HUES6 (cell line): ENCODE measurements at regions not wholly inside any gene's neighbourhood (a gene's known extent, or its start where the extent isn't known, plus 50 kb on each side); places are given as distances from the start of the nearest gene placed in this dataset.

ENCODE experiments used
- H3K27ac ChIP-seq: 2 replicates; pipeline ENCODE4 v1.7.0; 2013; ENCODE audit warnings: low read depth, mild to moderate bottlenecking, low read length, inconsistent platforms
- H3K27me3 ChIP-seq: 2 replicates; pipeline ENCODE4 v1.6.1; 2013; ENCODE audit warnings: low read length; ENCODE audit not compliant: control insufficient read depth, insufficient read depth
- H3K36me3 ChIP-seq: 2 replicates; pipeline ENCODE4 v1.6.1; 2013; ENCODE audit warnings: low read length; ENCODE audit not compliant: control insufficient read depth, insufficient read depth
- H3K4me1 ChIP-seq: 2 replicates; pipeline ENCODE4 v1.6.1; 2013; ENCODE audit warnings: low read length; ENCODE audit not compliant: control insufficient read depth, insufficient read depth
- H3K4me3 ChIP-seq: 2 replicates; pipeline ENCODE4 v1.5.1; 2013; ENCODE audit warnings: low read depth, low read length
- H3K9ac ChIP-seq: one replicate; pipeline ENCODE4 v1.6.1; 2013; ENCODE audit warnings: mild to moderate bottlenecking, low read length
- H3K9me3 ChIP-seq: 2 replicates; pipeline ENCODE4 v1.6.1; 2013; ENCODE audit warnings: low read depth, low read length; ENCODE audit not compliant: control insufficient read depth, insufficient read depth

DNA sequence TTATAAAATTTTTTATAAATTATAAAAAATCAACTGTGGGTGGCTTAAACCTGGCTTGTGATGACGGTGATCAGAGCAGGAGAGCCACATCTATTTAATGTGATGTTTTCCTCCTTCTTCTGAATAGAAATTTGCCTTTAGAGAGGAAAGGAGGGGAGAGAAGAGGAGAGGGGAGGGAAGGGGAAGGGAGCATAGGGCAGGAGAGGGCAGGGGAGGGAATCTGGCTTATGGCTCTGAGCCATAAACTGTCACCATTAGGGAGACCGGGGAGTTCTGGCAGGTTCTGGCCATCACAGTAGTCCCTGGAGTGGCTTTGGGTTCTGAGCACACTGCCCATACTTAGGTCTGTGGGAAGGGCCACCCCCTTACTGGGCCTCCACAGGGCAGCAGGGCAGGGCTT, 167.8 kb downstream of the ENGASE start:
- Histone ChIP-seq H3K4me3 (no peak overlapping the region), H3K27me3 (peaks cover 3% of the 10 kb centered on the region; the same call in 1 of the 2 replicates), H3K9ac (no peak overlapping the region), H3K27ac (no peak overlapping the region), H3K36me3 (no peaks in the 10 kb centered on the region), H3K9me3 (0 out of 2 replicates have a peak, but pooled peaks cover 4% of the 10 kb centered on the region), H3K4me1 (no peaks in the 10 kb centered on the region)

GRCh38 chr17:79241616-79242015, 167.0 kb downstream of the ENGASE start:
- H3K4me1 ChIP-seq, result no peaks in the 10 kb centered on the region

GRCh38 chr17:79239205-79239604, 164.6 kb downstream of the ENGASE start:
- H3K36me3 ChIP-seq, result no peaks in the 10 kb centered on the region
- no peaks in the 10 kb centered on the region for H3K4me1 ChIP-seq
- H3K27me3 ChIP-seq, result peaks cover 3% of the 10 kb centered on the region; the same call in 1 of the 2 replicates
- H3K9me3 ChIP-seq, result 0 out of 2 replicates have a peak, but pooled peaks cover 4% of the 10 kb centered on the region
- H3K27ac ChIP-seq, result no peak overlapping the region
- no peak overlapping the region for H3K4me3 ChIP-seq
- no peak overlapping the region for H3K9ac ChIP-seq

More at GRCh38 chr17:79241616-79242015, 167.0 kb downstream of the ENGASE start:
- Histone ChIP-seq H3K4me3 (no peak overlapping the region), H3K27ac (no peak overlapping the region), H3K27me3 (peaks cover 3% of the 10 kb centered on the region; the same call in 1 of the 2 replicates), H3K9ac (no peak overlapping the region), H3K9me3 (0 out of 2 replicates have a peak, but pooled peaks cover 4% of the 10 kb centered on the region), H3K36me3 (no peaks in the 10 kb centered on the region)

DNA sequence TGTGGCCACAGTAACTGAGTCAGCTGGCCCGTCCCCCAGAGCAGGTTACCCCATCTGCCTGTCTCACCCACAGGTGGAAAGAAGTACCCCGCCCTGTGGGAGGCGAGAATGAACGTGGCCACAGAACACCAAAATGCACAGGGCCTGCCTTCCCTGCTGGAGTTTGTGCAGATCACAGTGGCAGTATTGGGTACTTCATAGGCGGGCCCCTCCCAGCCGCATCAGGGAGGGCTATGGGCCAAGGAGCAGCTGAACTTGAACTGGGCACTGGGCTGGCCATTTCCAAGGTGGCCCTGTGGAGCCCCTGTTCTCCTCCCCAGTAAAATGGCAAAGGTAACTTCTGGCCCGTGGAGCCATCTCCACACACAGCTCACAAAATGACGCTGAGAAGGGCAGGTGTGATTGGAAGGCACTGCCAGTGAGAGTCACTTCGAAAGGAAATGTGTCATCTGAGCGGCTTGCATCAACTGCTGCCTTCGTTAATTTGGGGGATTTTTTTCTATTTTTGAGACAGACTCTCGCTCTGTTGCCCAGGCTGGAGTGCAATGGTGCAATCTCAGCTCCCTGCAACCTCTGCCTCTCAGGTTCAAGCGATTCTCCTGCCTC, 162.9 kb downstream of the ENGASE start:
- peaks cover 3% of the 10 kb centered on the region; the same call in 1 of the 2 replicates for H3K27me3 ChIP-seq
- no peaks in the 10 kb centered on the region for H3K36me3 ChIP-seq
- H3K9me3 ChIP-seq, result 0 out of 2 replicates have a peak, but pooled peaks cover 4% of the 10 kb centered on the region

DNA sequence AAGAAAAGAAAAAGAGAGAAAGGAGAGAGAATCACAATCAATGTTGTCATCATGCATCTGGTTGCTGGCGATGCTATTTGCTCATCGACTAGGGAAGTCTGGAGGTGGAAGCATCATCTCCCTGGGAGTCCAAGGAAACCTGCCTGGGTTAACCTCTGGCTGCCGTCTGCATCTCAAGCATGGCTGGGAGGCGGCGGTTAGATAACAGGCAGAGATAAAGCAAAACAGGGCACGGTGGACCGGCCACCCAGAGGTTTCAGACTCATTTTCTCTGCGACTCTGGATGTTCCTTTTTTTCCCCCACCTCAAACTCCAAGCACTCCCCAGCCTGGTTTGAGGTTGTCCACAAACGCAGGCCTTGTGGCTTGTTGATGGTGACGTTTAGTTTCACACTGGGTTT, 161.2 kb downstream of the ENGASE start:
- H3K27ac ChIP-seq, result no peak overlapping the region
- H3K4me3 ChIP-seq, result no peak overlapping the region
- peaks cover 3% of the 10 kb centered on the region; the same call in 1 of the 2 replicates for H3K27me3 ChIP-seq
- H3K4me1 ChIP-seq, result no peaks in the 10 kb centered on the region
- no peaks in the 10 kb centered on the region for H3K36me3 ChIP-seq
- H3K9me3 ChIP-seq, result no peaks in the 10 kb centered on the region
- no peak overlapping the region for H3K9ac ChIP-seq

More for the DNA sequence above, 162.9 kb downstream of the ENGASE start:
- Histone ChIP-seq H3K9ac (no peak overlapping the region), H3K4me3 (no peak overlapping the region), H3K4me1 (no peaks in the 10 kb centered on the region), H3K27ac (no peak overlapping the region)

DNA sequence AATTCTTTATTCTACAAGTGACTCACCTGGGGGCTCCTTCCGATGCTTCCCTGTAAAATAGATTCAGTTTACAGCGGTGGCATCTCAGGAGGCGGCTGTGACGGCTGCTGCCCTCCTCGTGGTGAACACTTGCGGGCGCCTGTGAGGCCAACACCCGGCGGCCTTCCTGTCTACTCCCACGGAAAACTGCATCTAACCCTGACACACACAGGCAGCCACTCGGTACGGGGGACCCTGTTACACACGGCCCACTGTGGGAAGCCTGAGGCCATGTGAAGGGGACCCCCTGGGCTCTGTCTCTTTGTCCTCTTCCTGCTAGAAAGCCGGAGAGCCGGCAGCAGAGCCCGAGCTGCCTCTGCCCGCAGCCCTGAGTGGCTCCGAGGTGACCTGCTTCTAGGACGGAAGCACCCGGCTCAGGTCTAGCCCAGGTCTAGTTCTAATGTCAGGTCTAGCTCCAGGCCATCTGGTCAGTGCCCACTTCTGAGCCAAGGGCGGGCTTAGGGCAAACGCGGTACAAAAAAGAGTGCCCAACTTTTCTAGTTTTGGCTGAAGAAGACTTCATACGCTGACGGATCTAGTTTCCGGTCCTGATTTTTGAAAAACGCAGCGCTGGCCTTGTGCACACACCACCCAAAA, 159.4 kb downstream of the ENGASE start:
- Histone ChIP-seq H3K9ac (no peak overlapping the region), H3K9me3 (no peaks in the 10 kb centered on the region), H3K4me1 (no peaks in the 10 kb centered on the region), H3K27ac (no peak overlapping the region), H3K27me3 (no peaks in the 10 kb centered on the region; the same call in 1 of the 2 replicates), H3K36me3 (no peaks in the 10 kb centered on the region), H3K4me3 (no peak overlapping the region)

- no peak overlapping the region for H3K27ac ChIP-seq
- H3K4me1 ChIP-seq, result no peaks in the 10 kb centered on the region
- H3K9ac ChIP-seq, result no peak overlapping the region
- no peak overlapping the region for H3K4me3 ChIP-seq
- H3K36me3 ChIP-seq, result no peaks in the 10 kb centered on the region
- no peaks in the 10 kb centered on the region for H3K9me3 ChIP-seq
- no peaks in the 10 kb centered on the region for H3K27me3 ChIP-seq
These were observed 158.3 kb downstream of the ENGASE start for GRCh38 chr17:79232957-79233356.

GRCh38 chr17:79231766-79232287, 157.2 kb downstream of the ENGASE start:
- H3K4me1 ChIP-seq, result no peaks in the 10 kb centered on the region
- H3K4me3 ChIP-seq, result no peak overlapping the region
- H3K9ac ChIP-seq, result no peak overlapping the region
- no peaks in the 10 kb centered on the region for H3K9me3 ChIP-seq
- H3K27ac ChIP-seq, result no peak overlapping the region
- H3K36me3 ChIP-seq, result no peaks in the 10 kb centered on the region
- H3K27me3 ChIP-seq, result no peaks in the 10 kb centered on the region

GRCh38 chr17:79230576-79230975, 156.0 kb downstream of the ENGASE start:
- Histone ChIP-seq H3K9ac (no peak overlapping the region), H3K4me3 (no peak overlapping the region), H3K27ac (no peak overlapping the region), H3K27me3 (no peaks in the 10 kb centered on the region), H3K36me3 (no peaks in the 10 kb centered on the region), H3K9me3 (no peaks in the 10 kb centered on the region), H3K4me1 (no peaks in the 10 kb centered on the region)

- peaks cover 12% of the 10 kb centered on the region; the same call in 1 of the 2 replicates for H3K27me3 ChIP-seq
- H3K27ac ChIP-seq, result no peak overlapping the region
- H3K9ac ChIP-seq, result no peak overlapping the region
- H3K36me3 ChIP-seq, result no peaks in the 10 kb centered on the region
- H3K4me3 ChIP-seq, result no peak overlapping the region
- H3K4me1 ChIP-seq, result peaks cover 9% of the 10 kb centered on the region
- no peaks in the 10 kb centered on the region for H3K9me3 ChIP-seq
These were observed 151.4 kb downstream of the ENGASE start for GRCh38 chr17:79226037-79226436.

GRCh38 chr17:79224903-79225302, 150.3 kb downstream of the ENGASE start:
- Histone ChIP-seq H3K4me1 (peaks cover 19% of the 10 kb centered on the region), H3K27me3 (peaks cover 21% of the 10 kb centered on the region; the same call in 1 of the 2 replicates)

More at GRCh38 chr17:79224903-79225302, 150.3 kb downstream of the ENGASE start:
- no peak overlapping the region for H3K27ac ChIP-seq
- H3K4me3 ChIP-seq, result no peak overlapping the region
- H3K9me3 ChIP-seq, result no peaks in the 10 kb centered on the region
- no peaks in the 10 kb centered on the region for H3K36me3 ChIP-seq
- H3K9ac ChIP-seq, result no peak overlapping the region
